Urinary bladder (tissue), 3 donors: ENCODE measurements at regions not wholly inside any gene's neighbourhood (a gene's known extent, or its start where the extent isn't known, plus 50 kb on each side); places are given as distances from the start of the nearest gene placed in this dataset.

ENCODE experiments used
- DNase-seq: peaks from one replicate; pipeline ENCODE4 v3.0.0-alpha.2; 2015; ENCODE audit errors: extremely low spot score
- H3K27ac ChIP-seq: one replicate; pipeline ENCODE4 v1.5.1; 2013; ENCODE audit warnings: low read depth, mild to moderate bottlenecking, moderate library complexity
- H3K36me3 ChIP-seq: one replicate; pipeline ENCODE4 v1.6.1; 2013; ENCODE audit warnings: mild to moderate bottlenecking, moderate library complexity; ENCODE audit not compliant: insufficient read depth
- H3K4me1 ChIP-seq: one replicate; pipeline ENCODE4 v1.6.1; 2013; ENCODE audit warnings: mild to moderate bottlenecking, moderate library complexity; ENCODE audit not compliant: insufficient read depth
- H3K4me3 ChIP-seq: one replicate; pipeline ENCODE4 v1.5.1; 2013; ENCODE audit warnings: low read depth, low read length
- WGBS: extraction: QIAGEN DNeasy Blood & Tissue Kit; methylation state at CpG from one replicate; pipeline ENCODE4 v1.1.7; 2013; 5-methylcytosine and 5-hydroxymethylcytosine counted together
- donor health status: healthy with polysubstance abuse.
- donor health status: healthy.

DNA sequence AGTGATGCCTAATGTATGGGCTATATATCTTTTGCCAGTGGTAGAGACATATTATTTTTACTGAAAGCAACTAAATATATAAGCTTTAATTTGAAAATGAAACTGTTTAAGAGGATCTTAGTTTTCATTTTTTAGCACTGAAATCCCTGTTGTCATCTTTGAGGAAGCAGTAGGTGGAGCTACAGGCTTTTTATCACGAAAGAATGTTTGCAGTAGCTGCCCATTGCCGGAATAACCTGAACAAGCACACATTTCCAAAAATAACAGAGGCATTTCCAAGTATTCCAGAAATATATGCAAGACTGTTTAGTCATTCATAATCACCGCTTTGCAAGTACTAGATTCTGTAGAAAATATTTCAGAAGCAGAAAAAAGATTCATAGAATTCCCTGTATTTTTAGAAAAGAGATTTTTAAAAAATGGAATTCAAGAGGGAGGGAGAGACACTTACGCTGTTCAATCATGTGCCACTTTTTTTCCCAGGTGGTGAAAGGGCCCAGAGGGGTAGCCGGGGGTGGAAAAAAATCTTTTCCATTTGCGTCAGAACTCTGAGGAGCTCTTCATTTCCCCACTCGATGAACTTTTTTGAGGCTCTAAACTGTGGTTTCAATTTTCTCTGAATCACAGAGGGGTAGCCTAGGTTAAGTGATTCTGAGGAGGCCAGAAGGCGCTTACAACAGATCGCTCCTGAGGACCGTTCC is 142.5 kb upstream of the FERMT1 start:
- H3K27ac ChIP-seq: no peak overlapping the region
- 38% methylated on average over 10 of the region's 10 CpGs for WGBS
- no peaks in the 10 kb centered on the region for H3K4me1 ChIP-seq
- H3K4me3 ChIP-seq: no peak overlapping the region
- no peaks in the 10 kb centered on the region for H3K36me3 ChIP-seq
- DNase-seq: peak; percentile 50

DNA sequence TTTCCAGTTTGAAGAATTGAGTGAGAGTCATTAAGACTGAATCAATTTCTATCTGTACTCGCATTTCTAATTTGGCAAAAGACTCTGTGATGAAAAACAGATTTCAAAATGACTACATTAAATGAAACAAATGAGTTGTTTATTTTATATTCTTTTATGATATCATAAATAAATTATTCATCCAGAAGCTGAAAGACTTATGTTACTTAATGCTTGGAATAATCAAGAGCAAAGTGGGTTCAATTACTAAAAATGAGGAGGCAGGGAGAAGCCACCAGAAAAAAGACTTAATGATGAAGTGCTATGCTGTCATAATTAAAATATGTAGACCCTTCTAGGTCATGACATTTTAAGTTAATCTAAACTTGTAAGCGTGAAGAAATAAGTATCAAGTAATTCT is 130.6 kb upstream of the FERMT1 start:
- H3K4me1 ChIP-seq: no peaks in the 10 kb centered on the region
- H3K36me3 ChIP-seq: no peaks in the 10 kb centered on the region
- no peak for DNase-seq
- no peak overlapping the region for H3K27ac ChIP-seq
- WGBS: 75% methylated on average over 2 of the region's 2 CpGs
- no peak overlapping the region for H3K4me3 ChIP-seq

DNA sequence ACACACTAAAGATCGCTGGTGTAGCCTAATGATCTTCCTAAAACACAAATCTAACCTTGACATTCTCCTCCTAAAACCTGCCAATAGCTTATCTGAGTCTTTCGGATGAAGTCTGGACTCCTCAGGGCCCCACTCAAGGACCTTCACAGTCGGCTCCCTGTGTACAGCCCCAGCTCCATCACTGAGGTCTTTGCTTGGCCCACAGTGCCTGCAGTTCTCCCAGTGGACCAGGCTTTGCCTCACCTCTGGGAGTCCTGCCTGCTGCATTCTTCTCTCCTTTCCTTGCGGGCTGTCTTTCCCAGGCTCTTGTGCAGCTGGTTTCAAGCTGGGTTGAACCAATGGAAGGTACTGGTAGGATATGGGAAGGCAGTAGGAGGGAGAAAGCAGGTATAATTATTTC is 122.6 kb upstream of the FERMT1 start:
- H3K4me1 ChIP-seq: no peaks in the 10 kb centered on the region
- H3K36me3 ChIP-seq: no peaks in the 10 kb centered on the region
- no peak overlapping the region for H3K27ac ChIP-seq
- no peak overlapping the region for H3K4me3 ChIP-seq
- DNase-seq: no peak
- 85% methylated on average over 4 of the region's 4 CpGs for WGBS

DNA sequence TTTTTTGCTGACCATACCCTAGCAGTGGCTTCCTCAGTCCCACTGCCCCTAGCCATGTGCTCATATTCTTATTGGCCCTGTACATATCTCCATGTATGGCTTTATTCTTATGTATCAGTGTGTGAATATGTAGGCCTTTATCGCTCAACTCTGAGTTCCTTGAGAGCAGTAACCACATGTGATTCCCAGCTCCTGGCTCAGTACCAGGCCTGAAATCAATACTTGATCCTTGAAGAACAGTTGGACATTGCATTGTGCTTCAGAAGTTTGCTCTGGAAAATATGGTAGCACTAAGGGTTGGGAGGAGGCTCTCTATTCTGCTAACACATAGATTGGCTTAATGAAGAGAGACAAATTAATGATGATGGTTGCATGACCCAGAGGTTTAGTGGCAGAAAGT is 118.8 kb upstream of the FERMT1 start:
- Histone ChIP-seq H3K4me1 (no peaks in the 10 kb centered on the region), H3K27ac (no peak overlapping the region), H3K36me3 (no peaks in the 10 kb centered on the region), H3K4me3 (no peak overlapping the region)
- 97% methylated on average over 1 of the region's 1 CpG for WGBS
- DNase-seq: no peak

DNA sequence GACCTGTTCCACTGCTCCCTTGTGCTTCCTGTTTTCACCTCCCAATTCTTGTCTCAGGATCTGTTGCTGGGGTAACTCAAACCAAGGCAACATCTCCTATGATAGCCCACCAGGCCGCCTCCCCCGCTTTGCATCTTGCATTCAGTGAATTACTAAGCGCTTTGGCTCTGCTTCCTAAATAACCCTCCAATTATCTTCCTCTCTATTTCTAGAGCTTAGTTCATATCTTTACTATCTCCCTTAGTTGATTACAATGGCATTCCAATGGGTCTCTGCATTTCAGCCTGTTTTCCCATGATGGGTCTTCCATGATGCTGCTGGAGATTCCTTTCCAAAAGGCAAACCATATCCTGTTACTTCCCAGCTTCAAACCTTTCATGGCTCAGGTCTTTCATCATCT is 117.2 kb upstream of the FERMT1 start:
- Histone ChIP-seq H3K36me3 (no peaks in the 10 kb centered on the region), H3K4me3 (no peak overlapping the region), H3K27ac (no peak overlapping the region), H3K4me1 (no peaks in the 10 kb centered on the region)
- DNase-seq: no peak
- WGBS: 91% methylated on average over 3 of the region's 3 CpGs

DNA sequence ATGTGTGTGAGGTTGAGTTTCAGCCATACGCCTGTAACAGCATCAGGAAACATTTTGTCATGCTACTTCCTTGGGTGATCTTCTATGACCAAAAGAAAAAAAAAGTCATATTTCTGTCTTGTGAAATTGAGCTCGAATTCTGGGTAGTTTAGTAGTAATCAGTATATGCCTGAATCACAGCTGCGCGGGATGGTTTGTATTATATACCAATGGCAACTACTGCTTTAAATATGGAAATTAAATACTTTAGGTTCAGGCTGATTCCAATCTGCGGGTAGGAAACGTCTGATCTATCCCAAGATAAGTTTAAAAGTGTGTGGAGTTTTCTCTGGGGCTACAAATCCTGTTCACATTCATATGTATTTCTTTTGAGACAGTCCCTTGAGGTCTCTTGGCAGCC is 115.6 kb upstream of the FERMT1 start:
- 62% methylated on average over 6 of the region's 6 CpGs for WGBS
- H3K36me3 ChIP-seq: no peaks in the 10 kb centered on the region
- no peak overlapping the region for H3K4me3 ChIP-seq
- no peak overlapping the region for H3K27ac ChIP-seq
- H3K4me1 ChIP-seq: no peaks in the 10 kb centered on the region
- DNase-seq: no peak

DNA sequence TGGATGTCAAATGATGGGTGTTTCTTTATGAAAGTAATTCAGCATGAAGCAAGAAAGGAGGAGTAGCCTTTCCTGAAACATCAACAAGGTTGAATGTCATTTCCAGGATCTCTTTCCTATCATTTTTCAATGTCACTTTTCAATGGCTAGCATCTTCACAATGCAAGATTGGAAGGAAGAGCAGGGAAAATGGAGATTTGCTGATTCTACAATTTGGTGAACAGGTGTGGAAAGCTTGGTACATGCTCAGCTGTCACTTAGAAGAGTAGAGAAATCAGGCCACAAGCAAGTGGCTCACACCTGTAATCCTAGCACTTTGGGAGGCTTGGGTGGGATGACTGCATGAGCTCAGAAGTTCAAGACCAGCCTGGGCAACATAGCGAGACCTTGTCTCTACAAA is 112.7 kb upstream of the FERMT1 start:
- Histone ChIP-seq H3K4me1 (no peaks in the 10 kb centered on the region), H3K36me3 (no peaks in the 10 kb centered on the region), H3K4me3 (no peak overlapping the region), H3K27ac (no peak overlapping the region)
- WGBS: 88% methylated on average over 1 of the region's 1 CpG
- DNase-seq: no peak

DNA sequence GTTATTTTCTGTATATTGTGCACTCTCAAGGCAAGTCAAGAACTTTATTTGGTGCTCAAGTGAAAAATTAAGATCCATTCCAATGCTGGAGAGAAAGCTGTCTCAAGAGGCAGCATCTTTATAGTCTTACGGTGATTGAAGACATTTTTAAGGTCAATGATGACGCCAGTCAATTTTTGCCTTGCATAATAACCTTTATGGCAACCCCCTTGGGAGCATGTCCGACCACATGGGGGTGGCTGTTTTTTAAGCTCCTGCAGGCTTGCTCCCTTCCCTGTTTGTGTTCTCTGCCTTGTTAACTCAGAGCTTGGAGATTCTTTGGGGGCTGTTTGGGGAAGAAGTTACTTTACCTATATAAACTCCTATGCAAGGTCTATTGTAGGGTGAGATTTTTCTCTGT is 109.6 kb upstream of the FERMT1 start:
- H3K4me3 ChIP-seq: no peak overlapping the region

DNA sequence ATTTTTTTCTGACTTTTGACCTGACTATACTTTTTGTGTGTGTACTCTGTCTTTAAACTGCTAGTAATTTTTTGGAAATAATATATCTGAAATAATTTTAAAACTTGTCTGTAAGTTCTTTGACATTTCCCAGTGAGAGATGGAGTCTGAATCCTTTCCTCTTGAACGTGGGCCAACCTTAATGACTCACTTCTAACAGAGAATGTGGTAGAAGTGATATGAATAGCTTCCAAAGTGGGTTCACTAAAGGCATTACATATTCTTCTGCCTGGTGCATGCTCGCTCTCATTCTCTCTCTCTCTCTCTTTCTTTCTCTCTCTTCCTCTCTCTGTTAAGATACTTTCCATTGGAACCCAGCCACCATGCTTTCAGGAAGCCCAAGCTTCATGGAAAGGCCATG is 108.7 kb upstream of the FERMT1 start:
- Histone ChIP-seq H3K4me1 (no peaks in the 10 kb centered on the region), H3K27ac (no peak overlapping the region), H3K4me3 (no peak overlapping the region), H3K36me3 (no peaks in the 10 kb centered on the region)
- 40% methylated on average over 2 of the region's 2 CpGs for WGBS
- DNase-seq: no peak

More for the DNA sequence above, 109.6 kb upstream of the FERMT1 start:
- Histone ChIP-seq H3K27ac (no peak overlapping the region), H3K36me3 (no peaks in the 10 kb centered on the region), H3K4me1 (no peaks in the 10 kb centered on the region)
- no peak for DNase-seq
- WGBS: 82% methylated on average over 3 of the region's 3 CpGs

DNA sequence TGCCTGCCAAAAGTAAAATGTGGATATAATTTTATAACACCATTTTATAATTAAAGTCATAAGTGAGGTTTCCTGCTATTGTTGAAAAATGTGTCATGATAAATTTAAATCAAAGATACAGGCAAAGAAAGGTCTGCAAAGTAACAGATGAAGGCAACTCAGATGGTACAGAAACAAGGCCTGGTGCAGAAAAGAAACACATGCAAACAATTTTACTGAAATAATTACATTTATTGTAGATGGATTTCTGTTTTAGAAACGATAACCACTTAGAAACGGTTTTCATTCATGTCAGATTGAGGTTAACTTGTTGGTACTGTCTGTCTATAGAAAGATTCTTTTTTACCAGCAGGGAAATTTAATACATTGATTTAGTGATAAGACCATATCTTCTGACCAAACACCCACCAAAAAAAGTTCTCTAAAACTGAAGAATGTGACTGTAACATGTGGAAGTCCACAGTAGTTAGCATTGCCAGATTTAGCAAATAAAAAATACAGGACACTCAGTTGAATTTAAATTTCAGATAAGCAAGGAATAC is 105.5 kb upstream of the FERMT1 start:
- whole genome bisulfite sequencing: 43% methylated on average over 2 of the region's 2 CpGs
- Histone ChIP-seq H3K4me1 (no peaks in the 10 kb centered on the region), H3K36me3 (no peaks in the 10 kb centered on the region), H3K4me3 (no peak overlapping the region), H3K27ac (no peak overlapping the region)
- DNase-seq: no peak

DNA sequence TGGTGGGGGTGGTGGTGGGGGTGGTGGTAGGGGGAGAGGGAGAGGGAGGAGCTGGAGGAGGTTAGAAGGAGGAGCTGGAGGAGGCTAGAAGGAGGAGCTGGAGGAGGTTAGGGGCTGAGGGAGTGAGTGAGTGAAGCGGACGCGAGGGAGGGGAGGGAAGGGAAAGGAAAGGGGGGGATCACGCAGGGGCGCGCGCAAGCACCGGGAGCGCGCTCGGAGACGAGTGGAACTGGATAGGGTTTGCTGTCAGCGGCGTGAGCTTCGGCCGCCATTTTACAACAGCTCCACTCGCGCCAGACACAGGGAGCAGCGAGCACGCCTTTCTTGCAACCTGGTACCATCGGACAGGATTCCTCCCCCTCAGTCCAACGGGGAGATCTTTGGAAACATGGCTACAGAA is 90.5 kb upstream of the FERMT1 start:
- H3K27ac ChIP-seq: no peak overlapping the region
- H3K4me3 ChIP-seq: no peak overlapping the region
- DNase-seq: no peak
- no peaks in the 10 kb centered on the region for H3K4me1 ChIP-seq
- no peaks in the 10 kb centered on the region for H3K36me3 ChIP-seq
- 99% methylated on average over 22 of the region's 22 CpGs for WGBS

DNA sequence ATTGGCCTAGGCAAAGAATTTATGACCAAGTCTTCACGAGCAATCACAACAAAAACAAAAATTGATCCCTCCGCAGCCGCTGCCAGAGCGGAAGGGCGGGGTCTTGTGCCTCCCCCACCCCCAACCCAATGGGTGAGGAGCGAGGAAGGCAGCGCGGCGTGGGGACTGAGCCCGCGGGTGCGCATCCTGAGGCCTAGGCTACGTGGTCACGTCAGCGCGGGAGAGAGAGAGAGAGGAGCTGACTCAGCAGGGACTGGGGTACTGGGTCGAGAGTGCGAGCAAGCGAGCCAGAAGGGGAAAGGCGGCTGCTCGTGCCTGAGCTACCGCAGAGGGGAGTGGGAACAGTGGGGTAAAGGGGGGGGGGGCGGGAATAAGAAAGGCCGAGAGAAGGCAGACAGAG is 90.1 kb upstream of the FERMT1 start:
- Histone ChIP-seq H3K4me1 (no peaks in the 10 kb centered on the region), H3K27ac (no peak overlapping the region), H3K36me3 (no peaks in the 10 kb centered on the region), H3K4me3 (no peak overlapping the region)
- 96% methylated on average over 23 of the region's 24 CpGs for WGBS
- no peak for DNase-seq

DNA sequence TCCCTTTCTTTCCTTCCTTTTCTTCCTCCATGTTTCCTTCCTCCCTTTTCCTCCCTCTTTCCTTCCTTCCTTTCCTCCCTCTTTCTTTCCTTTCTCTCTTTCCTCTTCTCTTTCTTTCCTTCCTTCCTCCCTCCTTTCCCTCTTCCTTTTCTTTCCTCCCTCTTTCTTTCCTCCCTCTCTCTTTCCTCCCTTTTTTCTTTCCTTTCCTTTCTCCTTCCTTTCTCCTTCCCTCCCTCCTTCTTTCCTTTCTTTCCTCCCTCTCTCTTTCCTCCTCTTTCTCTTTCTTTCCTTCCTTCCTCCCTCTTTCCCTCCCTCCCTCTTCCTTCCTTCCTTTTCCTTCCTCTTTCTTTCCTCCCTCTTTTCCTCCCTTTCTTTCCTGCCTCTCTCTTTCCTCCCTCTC is 86.3 kb upstream of the FERMT1 start:
- DNase-seq: no peak
- Histone ChIP-seq H3K4me1 (no peaks in the 10 kb centered on the region), H3K4me3 (no peak overlapping the region)

DNA sequence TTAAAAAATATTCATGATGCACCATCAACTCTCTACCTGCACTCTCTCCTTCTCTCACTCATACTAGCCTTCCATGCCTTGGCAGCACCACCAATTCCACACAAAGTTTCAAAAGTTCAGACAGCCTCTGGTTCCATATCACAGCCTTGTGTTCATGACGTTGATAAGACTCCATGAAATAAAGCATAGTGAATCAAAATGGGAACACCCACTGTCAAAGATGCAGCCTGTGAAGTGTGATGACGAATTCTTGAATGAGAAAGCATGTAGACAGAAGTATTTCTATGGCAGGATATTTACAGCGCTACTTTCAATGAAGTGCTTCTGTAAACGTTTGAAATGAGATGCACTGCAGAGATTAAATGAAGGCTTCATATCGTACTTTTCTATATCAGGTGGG is 77.3 kb upstream of the FERMT1 start:
- no peaks in the 10 kb centered on the region for H3K36me3 ChIP-seq
- H3K4me1 ChIP-seq: no peaks in the 10 kb centered on the region
- no peak overlapping the region for H3K27ac ChIP-seq
- no peak for DNase-seq
- H3K4me3 ChIP-seq: no peak overlapping the region
- WGBS: 56% methylated on average over 5 of the region's 5 CpGs

More for the DNA sequence above, 86.3 kb upstream of the FERMT1 start:
- H3K27ac ChIP-seq: no peak overlapping the region
- H3K36me3 ChIP-seq: no peaks in the 10 kb centered on the region

DNA sequence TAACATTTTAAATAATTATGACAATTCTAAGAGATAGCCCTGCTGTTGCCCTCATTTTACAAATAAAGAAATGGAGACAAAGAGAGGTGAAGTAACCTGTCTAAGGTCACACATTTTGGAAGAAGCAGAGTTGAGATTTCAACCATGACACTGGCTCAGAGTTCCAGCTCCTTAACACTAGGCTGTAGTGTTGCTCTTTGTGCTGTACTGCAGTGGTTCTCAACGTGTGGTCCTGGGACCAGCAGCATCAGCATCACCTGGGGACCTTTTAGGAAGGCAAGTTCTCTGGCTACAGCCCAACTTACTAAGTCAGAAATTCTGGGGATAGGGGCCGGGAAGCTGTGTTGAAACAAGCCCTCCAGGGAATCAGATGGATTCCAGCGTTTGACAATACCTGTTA is 62.4 kb upstream of the FERMT1 start:
- no peak for DNase-seq
- WGBS: 34% methylated on average over 3 of the region's 3 CpGs
- H3K4me3 ChIP-seq: no peak overlapping the region
- H3K4me1 ChIP-seq: no peaks in the 10 kb centered on the region
- peaks cover 1% of the 10 kb centered on the region for H3K36me3 ChIP-seq
- H3K27ac ChIP-seq: no peak overlapping the region
